ENCODE measurements at regions not wholly inside any gene's neighbourhood (a gene's known extent, or its start where the extent isn't known, plus 50 kb on each side); places are given as distances from the start of the nearest gene placed in this dataset.

DNA sequence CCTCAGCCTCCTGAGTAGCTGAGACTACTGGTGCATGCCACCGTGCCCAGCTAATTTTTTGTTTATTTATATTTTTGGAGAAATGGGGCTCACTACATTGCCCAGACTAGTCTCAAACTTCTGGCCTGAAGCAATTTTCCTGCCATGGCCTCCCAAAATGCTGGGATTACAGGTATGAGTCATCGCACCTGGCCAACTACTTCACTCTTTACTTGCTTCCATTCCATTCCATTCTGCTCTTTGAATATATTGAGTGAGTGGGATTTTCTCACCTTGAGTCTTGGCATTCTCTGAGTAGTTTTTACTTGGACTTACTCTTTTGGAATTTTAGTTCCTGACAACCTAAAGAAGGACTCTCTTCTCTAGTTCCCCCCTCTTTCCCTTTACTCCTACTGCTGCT lies 93.8 kb upstream of the UNC13C start:
- Histone ChIP-seq H2AFZ (ENCODE audit: low read depth, low read length) (no peak overlapping the region), H3K4me2 (ENCODE audit: insufficient read depth, low read length) (no peak overlapping the region), H3K9me3 (replicated peaks; ENCODE audit: control insufficient read depth, insufficient read depth, low read length) (no peaks in the 10 kb centered on the region), H3K9me1 (replicated peaks; ENCODE audit: control insufficient read depth, extremely low read depth, insufficient read depth, low read length) (no peaks in the 10 kb centered on the region), H3K27ac (ENCODE audit: insufficient read depth, low read depth, low read length) (no peak overlapping the region), H3K4me1 (ENCODE audit: control insufficient read depth, extremely low read depth, insufficient read depth, low read length) (no peaks in the 10 kb centered on the region), H3K79me2 (ENCODE audit: control insufficient read depth, insufficient read depth, low read length) (no peaks in the 10 kb centered on the region), H3K36me3 (ENCODE audit: control insufficient read depth in 2 of 2, extremely low read depth in 1 of 2, insufficient read depth in 2 of 2, low read length in 2 of 2) (no peaks in the 10 kb centered on the region), H4K20me1 (replicated peaks; ENCODE audit: control insufficient read depth, extremely low read depth, insufficient read depth, low read length) (no peaks in the 10 kb centered on the region), H3K27me3 (ENCODE audit: control insufficient read depth in 2 of 2, insufficient read depth in 2 of 2, low read length in 2 of 2) (no peaks in the 10 kb centered on the region), H3K9ac (replicated peaks; ENCODE audit: extremely low read depth, insufficient read depth, low read length) (no peak overlapping the region), H3K4me3 (replicated peaks in 1 of 3; ENCODE audit: insufficient read depth in 1 of 3, low read depth in 1 of 3, low read length in 3 of 3) (no peak overlapping the region)
- intact Hi-C loops (cut with micrococcal nuclease) (no loop called here), dilution Hi-C loops (cut with MboI; ENCODE audit: extremely low pct_ligation_motif_present, low sequenced_read_pairs) (no loop called here)
- POLR2A ChIA-PET: no interaction called here
- TF ChIP-seq POLR2A (IDR thresholded peaks at IDR 0.05; ENCODE audit: low read depth, low read length): no peak
- TF ChIP-seq GATA2 (IDR thresholded peaks at IDR 0.05; ENCODE audit: insufficient read depth, insufficient read length, low read depth, low read length): no peak
- TF ChIP-seq FOS (IDR thresholded peaks at IDR 0.05; ENCODE audit: borderline replicate concordance, insufficient read depth, low read length): no peak
- no peak for TF ChIP-seq EZH2 (IDR thresholded peaks at IDR 0.05; ENCODE audit: borderline replicate concordance, low read depth, low read length, severe bottlenecking)
- TF ChIP-seq, protein P1, sequence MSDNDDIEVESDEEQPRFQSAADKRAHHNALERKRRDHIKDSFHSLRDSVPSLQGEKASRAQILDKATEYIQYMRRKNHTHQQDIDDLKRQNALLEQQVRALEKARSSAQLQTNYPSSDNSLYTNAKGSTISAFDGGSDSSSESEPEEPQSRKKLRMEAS (IDR thresholded peaks at IDR 0.05; ENCODE audit: insufficient read depth, insufficient read length): no peak
- TF ChIP-seq, protein P2, sequence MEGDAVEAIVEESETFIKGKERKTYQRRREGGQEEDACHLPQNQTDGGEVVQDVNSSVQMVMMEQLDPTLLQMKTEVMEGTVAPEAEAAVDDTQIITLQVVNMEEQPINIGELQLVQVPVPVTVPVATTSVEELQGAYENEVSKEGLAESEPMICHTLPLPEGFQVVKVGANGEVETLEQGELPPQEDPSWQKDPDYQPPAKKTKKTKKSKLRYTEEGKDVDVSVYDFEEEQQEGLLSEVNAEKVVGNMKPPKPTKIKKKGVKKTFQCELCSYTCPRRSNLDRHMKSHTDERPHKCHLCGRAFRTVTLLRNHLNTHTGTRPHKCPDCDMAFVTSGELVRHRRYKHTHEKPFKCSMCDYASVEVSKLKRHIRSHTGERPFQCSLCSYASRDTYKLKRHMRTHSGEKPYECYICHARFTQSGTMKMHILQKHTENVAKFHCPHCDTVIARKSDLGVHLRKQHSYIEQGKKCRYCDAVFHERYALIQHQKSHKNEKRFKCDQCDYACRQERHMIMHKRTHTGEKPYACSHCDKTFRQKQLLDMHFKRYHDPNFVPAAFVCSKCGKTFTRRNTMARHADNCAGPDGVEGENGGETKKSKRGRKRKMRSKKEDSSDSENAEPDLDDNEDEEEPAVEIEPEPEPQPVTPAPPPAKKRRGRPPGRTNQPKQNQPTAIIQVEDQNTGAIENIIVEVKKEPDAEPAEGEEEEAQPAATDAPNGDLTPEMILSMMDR (IDR thresholded peaks at IDR 0.05; ENCODE audit: extremely low read depth in 1 of 2, insufficient read depth in 1 of 2, low read depth in 1 of 2, low read length in 2 of 2): no peak
- no peak for TF ChIP-seq JUN (IDR thresholded peaks at IDR 0.05; ENCODE audit: borderline replicate concordance, insufficient read depth, insufficient read length, low read depth)
- no peak for TF ChIP-seq MYC (IDR thresholded peaks at IDR 0.05; ENCODE audit: low read depth, low read length)
- no peak for TF ChIP-seq POLR2AphosphoS5 (IDR thresholded peaks at IDR 0.05; ENCODE audit: insufficient read depth, low read depth, low read length)
- BruUV-seq (replicated peaks): no TSS peak
- FAIRE-seq: no peak
- CTCF ChIA-PET: no interaction called here
- no peak for DNase-seq (ENCODE audit: low read depth, low spot score)
